ENCODE measurements at regions not wholly inside any gene's neighbourhood (a gene's known extent, or its start where the extent isn't known, plus 50 kb on each side); places are given as distances from the start of the nearest gene placed in this dataset.
A peak's percentile ranks its signal among the peaks of the same experiment; 100 is the strongest.

DNA sequence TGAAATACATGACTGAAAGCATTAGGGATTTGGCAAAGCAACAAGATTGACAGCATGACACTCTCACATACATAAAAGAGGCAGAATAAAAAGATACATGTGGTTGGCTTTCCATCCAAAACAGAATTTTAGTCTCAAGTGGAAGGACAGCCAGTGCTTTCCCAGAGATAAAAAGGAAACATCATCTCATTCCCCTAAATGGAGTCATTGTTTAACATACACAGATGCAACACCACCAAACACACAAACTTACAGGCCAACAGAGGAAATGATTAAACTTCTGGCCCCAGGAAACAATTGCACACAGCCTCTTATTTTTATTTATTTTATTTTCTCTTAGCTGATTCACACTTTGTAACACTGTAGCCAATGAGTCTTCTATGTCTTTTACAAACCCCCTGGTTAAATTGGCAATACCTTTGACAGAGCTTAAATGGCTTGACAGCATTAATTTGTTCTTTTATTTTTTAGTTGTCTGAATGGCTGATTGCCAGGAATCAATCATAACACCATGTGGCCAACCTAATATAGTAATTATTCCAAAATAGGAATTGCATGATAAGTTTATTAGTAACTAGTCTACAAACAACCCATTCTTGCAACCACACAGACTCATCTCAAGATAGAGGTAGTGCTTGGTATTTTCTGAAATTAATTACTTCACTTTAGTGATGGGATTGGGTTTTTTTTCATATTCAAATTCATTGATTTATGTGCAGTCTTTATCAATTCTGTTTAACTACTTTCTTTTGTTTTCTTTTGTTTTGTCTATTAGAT lies 190.5 kb downstream of the RND3 start:
- TF ChIP-seq, protein P1, sequence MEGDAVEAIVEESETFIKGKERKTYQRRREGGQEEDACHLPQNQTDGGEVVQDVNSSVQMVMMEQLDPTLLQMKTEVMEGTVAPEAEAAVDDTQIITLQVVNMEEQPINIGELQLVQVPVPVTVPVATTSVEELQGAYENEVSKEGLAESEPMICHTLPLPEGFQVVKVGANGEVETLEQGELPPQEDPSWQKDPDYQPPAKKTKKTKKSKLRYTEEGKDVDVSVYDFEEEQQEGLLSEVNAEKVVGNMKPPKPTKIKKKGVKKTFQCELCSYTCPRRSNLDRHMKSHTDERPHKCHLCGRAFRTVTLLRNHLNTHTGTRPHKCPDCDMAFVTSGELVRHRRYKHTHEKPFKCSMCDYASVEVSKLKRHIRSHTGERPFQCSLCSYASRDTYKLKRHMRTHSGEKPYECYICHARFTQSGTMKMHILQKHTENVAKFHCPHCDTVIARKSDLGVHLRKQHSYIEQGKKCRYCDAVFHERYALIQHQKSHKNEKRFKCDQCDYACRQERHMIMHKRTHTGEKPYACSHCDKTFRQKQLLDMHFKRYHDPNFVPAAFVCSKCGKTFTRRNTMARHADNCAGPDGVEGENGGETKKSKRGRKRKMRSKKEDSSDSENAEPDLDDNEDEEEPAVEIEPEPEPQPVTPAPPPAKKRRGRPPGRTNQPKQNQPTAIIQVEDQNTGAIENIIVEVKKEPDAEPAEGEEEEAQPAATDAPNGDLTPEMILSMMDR (IDR thresholded peaks at IDR 0.05; ENCODE audit: extremely low read depth in 1 of 2, insufficient read depth in 1 of 2, low read depth in 1 of 2, low read length in 2 of 2), result no peak
- TF ChIP-seq POLR2A (IDR thresholded peaks at IDR 0.05; ENCODE audit: low read depth, low read length) (no peak), POLR2AphosphoS5 (IDR thresholded peaks at IDR 0.05; ENCODE audit: insufficient read depth, low read depth, low read length) (peak; percentile 80), JUN (IDR thresholded peaks at IDR 0.05; ENCODE audit: borderline replicate concordance, insufficient read depth, insufficient read length, low read depth) (peak; percentile 80)
